OCI-LY1 (cell line): ENCODE measurements at regions not wholly inside any gene's neighbourhood (a gene's known extent, or its start where the extent isn't known, plus 50 kb on each side); places are given as distances from the start of the nearest gene placed in this dataset.

ENCODE experiments used
- CTCF ChIP-seq: fragments of 200-600 bp; sonication (generic), shearing (Covaris generic); IDR thresholded peaks from 2 replicates; pipeline ENCODE4 v1.5.1; 2017; ENCODE audit warnings: mild to moderate bottlenecking, antibody characterized with exemption, low read length, moderate library complexity, mixed read lengths
- EZH2 ChIP-seq: fragments of 200-600 bp; sonication (generic), shearing (Covaris generic); IDR thresholded peaks from 2 replicates; pipeline ENCODE4 v1.8.0; 2017; ENCODE audit warnings: borderline replicate concordance, mixed run types, mild to moderate bottlenecking, antibody characterized with exemption, low read length, moderate library complexity, mixed read lengths

- TF ChIP-seq CTCF, result no peak; the same call in 1 of the 2 replicates
- TF ChIP-seq EZH2, result no peak
Observed at GRCh38 chr18:77647472-77647871, 397.8 kb downstream of the GALR1 start.
